Endodermal cell (in vitro differentiated cells): ENCODE measurements at regions not wholly inside any gene's neighbourhood (a gene's known extent, or its start where the extent isn't known, plus 50 kb on each side); places are given as distances from the start of the nearest gene placed in this dataset.
A peak's percentile ranks its signal among the peaks of the same experiment; 100 is the strongest.

ENCODE experiments used
- DNase-seq: peaks from one replicate; pipeline ENCODE4 v3.0.0-alpha.2; 2017
- H3K27ac ChIP-seq: 2 replicates; pipeline ENCODE4 v1.5.1; 2013; ENCODE audit warnings: mild to moderate bottlenecking, low read depth, low read length, moderate library complexity
- H3K27me3 ChIP-seq: 2 replicates; pipeline ENCODE4 v1.6.1; 2013; ENCODE audit warnings: mild to moderate bottlenecking, low read length, moderate library complexity; ENCODE audit not compliant: insufficient read depth, control insufficient read depth, poor library complexity, severe bottlenecking
- H3K36me3 ChIP-seq: 2 replicates; pipeline ENCODE4 v1.7.0; 2013; ENCODE audit warnings: mild to moderate bottlenecking, low read length, moderate library complexity; ENCODE audit not compliant: control insufficient read depth, insufficient read depth
- H3K4me1 ChIP-seq: one replicate; pipeline ENCODE4 v1.7.0; 2013; ENCODE audit warnings: low read length; ENCODE audit not compliant: control insufficient read depth, insufficient read depth
- H3K4me3 ChIP-seq: 2 replicates; pipeline ENCODE4 v1.5.1; 2013; ENCODE audit warnings: mild to moderate bottlenecking, low read length, moderate library complexity
- H3K9ac ChIP-seq: 2 replicates; pipeline ENCODE4 v1.6.1; 2013; ENCODE audit warnings: mild to moderate bottlenecking, low read length, moderate library complexity; ENCODE audit not compliant: poor library complexity, severe bottlenecking; ENCODE audit errors: extremely low read depth
- H3K9me3 ChIP-seq: 2 replicates; pipeline ENCODE4 v1.6.1; 2013; ENCODE audit warnings: mild to moderate bottlenecking, low read length, moderate library complexity; ENCODE audit not compliant: control insufficient read depth
- H3K27ac Mint-ChIP-seq: 2 replicates; pipeline ENCODE4 v1.8.0; 2020; ENCODE audit warnings: mixed read lengths
- H3K27me3 Mint-ChIP-seq: 2 replicates; pipeline ENCODE4 v1.8.0; 2021; ENCODE audit warnings: mild to moderate bottlenecking, mixed read lengths; ENCODE audit not compliant: insufficient read depth
- H3K36me3 Mint-ChIP-seq: 2 replicates; pipeline ENCODE4 v1.8.0; 2020; ENCODE audit warnings: low read depth, mixed read lengths
- H3K4me1 Mint-ChIP-seq: 2 replicates; pipeline ENCODE4 v1.8.0; 2020; ENCODE audit warnings: mixed read lengths
- H3K4me3 Mint-ChIP-seq: 2 replicates; pipeline ENCODE4 v1.8.0; 2020; ENCODE audit warnings: mild to moderate bottlenecking, moderate library complexity, mixed read lengths
- H3K9me3 Mint-ChIP-seq: 2 replicates; pipeline ENCODE4 v1.8.0; 2020; ENCODE audit warnings: mild to moderate bottlenecking, mixed read lengths
- CTCF ChIP-seq: fragments of 200-600 bp; sonication (generic); conservative IDR thresholded peaks from 2 replicates; pipeline ENCODE4 v1.5.0; 2021; ENCODE audit warnings: antibody characterized with exemption, mild to moderate bottlenecking
- WGBS, 2 experiments: methylation state at CpG; one replicate each; pipeline versions ENCODE4 v1.1.5 to v1.1.7; 2013; ENCODE audit warnings: missing lambda C conversion rate in 2 of 2, mixed read lengths in 1 of 2; ENCODE audit not compliant: insufficient coverage in 1 of 2, insufficient read length in 1 of 2; 5-methylcytosine and 5-hydroxymethylcytosine counted together

DNA sequence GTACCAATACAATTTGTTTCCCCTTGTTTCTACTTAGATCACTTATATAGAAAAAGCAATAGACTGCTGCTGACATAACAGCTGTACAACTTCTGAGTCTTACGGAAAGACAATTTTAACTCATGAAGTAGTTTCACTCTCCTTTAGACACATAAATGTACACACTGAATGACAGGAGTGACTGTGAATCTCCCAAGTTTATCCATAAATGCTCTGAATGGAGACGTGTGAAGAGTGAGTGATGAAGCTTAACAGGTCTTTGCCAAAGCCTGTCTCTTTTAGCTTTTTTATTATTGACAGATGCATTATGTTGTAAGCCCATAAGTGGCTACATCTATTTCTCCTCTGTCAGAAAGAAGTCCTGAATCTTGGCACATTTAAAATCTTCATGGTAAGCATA lies 265.9 kb downstream of the TRIM36 start:
- no peak for TF ChIP-seq CTCF
- no peak overlapping the region for H3K27ac Mint-ChIP-seq
- Histone ChIP-seq H3K27ac (no peak overlapping the region), H3K4me3 (no peak overlapping the region), H3K27me3 (no peaks in the 10 kb centered on the region), H3K4me1 (no peaks in the 10 kb centered on the region), H3K9ac (no peak overlapping the region), H3K36me3 (no peaks in the 10 kb centered on the region), H3K9me3 (no peaks in the 10 kb centered on the region)
- no peak overlapping the region for H3K4me3 Mint-ChIP-seq
- H3K9me3 Mint-ChIP-seq: peaks cover 16% of the 10 kb centered on the region
- 94 to 100% methylated on average over 2 of the region's 2 CpGs for WGBS, 2 experiments
- H3K4me1 Mint-ChIP-seq: no peaks in the 10 kb centered on the region
- no peaks in the 10 kb centered on the region for H3K27me3 Mint-ChIP-seq
- H3K36me3 Mint-ChIP-seq: no peaks in the 10 kb centered on the region
- no peak for DNase-seq

DNA sequence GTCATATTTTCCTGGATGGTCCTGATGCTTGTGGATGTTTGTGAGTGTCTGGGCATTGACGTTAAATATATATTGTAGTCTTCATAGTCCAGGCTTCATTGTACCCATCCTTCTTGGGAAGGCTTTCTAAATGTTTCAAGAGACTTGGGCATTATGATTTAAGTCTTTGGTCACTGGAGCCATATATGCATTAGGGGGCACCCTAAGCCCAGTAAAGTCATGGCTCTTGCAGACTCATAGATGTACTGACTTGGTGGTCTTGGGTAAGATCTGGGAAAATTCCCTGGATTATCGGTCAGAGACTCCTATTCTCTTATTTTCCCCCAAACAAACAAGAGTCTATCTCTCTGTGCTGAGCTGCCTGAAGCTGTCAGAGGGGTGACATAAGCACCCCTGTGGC lies 271.1 kb downstream of the TRIM36 start:
- H3K4me3 Mint-ChIP-seq: no peak overlapping the region
- H3K4me1 ChIP-seq: no peaks in the 10 kb centered on the region
- no peaks in the 10 kb centered on the region for H3K9me3 ChIP-seq
- H3K9ac ChIP-seq: no peak overlapping the region
- H3K36me3 ChIP-seq: no peaks in the 10 kb centered on the region
- no peak overlapping the region for H3K27ac Mint-ChIP-seq
- WGBS, 2 experiments: 54 to 100% methylated on average over 1 to 2 of the region's 2 CpGs
- no peaks in the 10 kb centered on the region for H3K9me3 Mint-ChIP-seq
- no peaks in the 10 kb centered on the region for H3K27me3 Mint-ChIP-seq
- no peaks in the 10 kb centered on the region for H3K27me3 ChIP-seq
- peak; percentile 70 for TF ChIP-seq CTCF
- H3K36me3 Mint-ChIP-seq: no peaks in the 10 kb centered on the region
- H3K27ac ChIP-seq: no peak overlapping the region
- DNase-seq: peak; percentile 63
- H3K4me1 Mint-ChIP-seq: no peaks in the 10 kb centered on the region
- no peak overlapping the region for H3K4me3 ChIP-seq

- Mint-ChIP-seq H3K9me3 (peaks cover 7% of the 10 kb centered on the region), H3K27me3 (peaks cover 3% of the 10 kb centered on the region), H3K4me1 (no peaks in the 10 kb centered on the region), H3K36me3 (no peaks in the 10 kb centered on the region), H3K27ac (no peak overlapping the region), H3K4me3 (no peak overlapping the region)
- no peak overlapping the region for H3K4me3 ChIP-seq
- no peaks in the 10 kb centered on the region for H3K27me3 ChIP-seq
- no peak overlapping the region for H3K27ac ChIP-seq
- 87 to 100% methylated on average over 1 to 2 of the region's 2 CpGs for WGBS, 2 experiments
- DNase-seq: no peak
- no peak for TF ChIP-seq CTCF
- no peaks in the 10 kb centered on the region for H3K36me3 ChIP-seq
- H3K9ac ChIP-seq: no peak overlapping the region
- no peaks in the 10 kb centered on the region for H3K9me3 ChIP-seq
- no peaks in the 10 kb centered on the region for H3K4me1 ChIP-seq
Measured at GRCh38 chr5:114883675-114884074, 286.0 kb downstream of the TRIM36 start.
